Right lobe of liver (tissue), 6 donors: ENCODE measurements at regions not wholly inside any gene's neighbourhood (a gene's known extent, or its start where the extent isn't known, plus 50 kb on each side); places are given as distances from the start of the nearest gene placed in this dataset.
"Not testable (repeated sequence)": the region's sequence is repeated elsewhere in the genome, so short reads cannot be mapped to it uniquely, and the experiment has no call there.

Source experiments
- ATAC-seq, 4 donors: fragments of 200-7000 bp; cut with Tn5 transposase; one replicate each; pipeline ENCODE4 v1.9.1; 2020; ENCODE audit warnings: mild to moderate bottlenecking in 4 of 4, moderate library complexity in 4 of 4
- DNase-seq, 3 donors: peaks; one replicate each; pipeline ENCODE4 v3.0.0-alpha.2; 2020
- H3K27ac ChIP-seq, 3 donors: fragments of 200-600 bp; one replicate each; pipeline ENCODE4 v1.8.0; 2022
- H3K27me3 ChIP-seq, 2 donors: fragments of 200-600 bp; one replicate each; pipeline ENCODE4 v1.8.0; 2022
- H3K36me3 ChIP-seq, 4 donors: fragments of 200-600 bp; sonication (generic) in 1 of 4; one replicate each; pipeline versions ENCODE4 v1.5.1 to v1.8.0; 2017 to 2022; ENCODE audit warnings: control low read depth in 1 of 4
- H3K4me1 ChIP-seq, 4 donors: fragments of 200-600 bp; sonication (generic) in 1 of 4; one replicate each; pipeline versions ENCODE4 v1.5.1 to v1.8.0; 2017 to 2022; ENCODE audit warnings: control low read depth in 1 of 4
- H3K4me3 ChIP-seq, 3 donors: fragments of 200-600 bp; one replicate each; pipeline ENCODE4 v1.8.0; 2022
- H3K9me3 ChIP-seq, 4 donors: fragments of 200-600 bp; sonication (generic) in 1 of 4; one replicate each; pipeline versions ENCODE4 v1.5.1 to v1.8.0; 2017 to 2022; ENCODE audit warnings: control low read depth in 1 of 4
- CTCF ChIP-seq, 4 donors: fragments of 200-600 bp in 3 of 4; fragments of 450-650 bp in 1 of 4; IDR thresholded peaks; one replicate each; pipeline versions ENCODE4 v1.5.1 to v1.8.0; 2016 to 2022; ENCODE audit warnings: antibody characterized with exemption in 4 of 4, mild to moderate bottlenecking in 2 of 4
- POLR2A ChIP-seq: fragments of 450-650 bp; IDR thresholded peaks from one replicate; pipeline ENCODE4 v1.6.1; 2017; ENCODE audit warnings: antibody characterized with exemption, mild to moderate bottlenecking
- WGBS: methylation state at CpG from one replicate; pipeline ENCODE4 v1.1.6; 2018; ENCODE audit warnings: low coverage, low lambda C conversion rate; ENCODE audit not compliant: insufficient coverage; ENCODE audit errors: missing lambda C conversion rate; 5-methylcytosine and 5-hydroxymethylcytosine counted together
- intact Hi-C, 2 donors: fragments of 100-400 bp; cut with DNase I; formaldehyde crosslinking; loops; one replicate each; pipeline versions ENCODE4 v1.11.2 to v1.14.1; 2022
- donor health status: DM: no; HTN: yes; CAD: no.
- donor health status: DM: no; HTN: no; CAD: no.
- donor health status: DM: no; HTN: no; CAD: no.
- donor health status: DM: no; HTN: yes; CAD: no.
- donor health status: DM: no; HTN: yes; CAD: no.

DNA sequence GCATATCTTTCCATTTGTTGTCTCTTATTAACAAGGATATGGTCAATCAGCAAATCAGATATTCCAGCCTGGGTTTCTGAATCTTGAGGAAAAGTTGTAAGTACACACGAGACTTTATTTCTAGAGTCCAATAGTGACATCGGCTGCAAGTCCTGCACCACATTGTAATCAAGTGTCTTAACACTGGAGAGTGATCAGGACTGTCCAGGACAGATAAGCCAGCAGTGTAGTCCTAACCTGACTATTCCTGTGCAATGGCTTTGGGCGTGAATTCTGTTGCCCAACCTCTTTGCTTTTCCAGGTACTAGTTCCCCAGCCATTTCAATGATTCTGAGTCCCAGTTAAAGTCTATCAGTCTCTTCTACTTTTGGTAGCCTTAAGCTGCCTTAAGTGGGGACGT is 395.0 kb downstream of the PCDH10 start:
- no peak overlapping the region for H3K4me3 ChIP-seq
- H3K27me3 ChIP-seq, result no peaks in the 10 kb centered on the region
- no peak overlapping the region for H3K27ac ChIP-seq
- ATAC-seq, result no peak
- H3K9me3 ChIP-seq, result no peaks in the 10 kb centered on the region
- WGBS, result 52% methylated on average over 4 of the region's 4 CpGs
- H3K36me3 ChIP-seq, result no peaks in the 10 kb centered on the region
- no peak for DNase-seq
- intact Hi-C loops, result no loop called here
- H3K4me1 ChIP-seq, result no peaks in the 10 kb centered on the region
- TF ChIP-seq POLR2A, result no peak
- no peak for TF ChIP-seq CTCF (IDR thresholded peaks at IDR 0.05)

- intact Hi-C loops, result no loop called here
- no peaks in the 10 kb centered on the region for H3K27me3 ChIP-seq
- TF ChIP-seq POLR2A (no peak), CTCF (IDR thresholded peaks at IDR 0.05) (no peak)
- H3K4me3 ChIP-seq, result no peak overlapping the region
- no peaks in the 10 kb centered on the region for H3K4me1 ChIP-seq
- whole genome bisulfite sequencing, result 41% methylated on average over 4 of the region's 4 CpGs
- no peak for ATAC-seq
- H3K9me3 ChIP-seq, result peaks cover 0 to 3% (median 0%) of the 10 kb centered on the region in 4 donors
- H3K36me3 ChIP-seq, result no peaks in the 10 kb centered on the region
- DNase-seq, result no peak
- H3K27ac ChIP-seq, result no peak overlapping the region
Measured at GRCh38 chr4:133537780-133538281, 388.7 kb downstream of the PCDH10 start.

DNA sequence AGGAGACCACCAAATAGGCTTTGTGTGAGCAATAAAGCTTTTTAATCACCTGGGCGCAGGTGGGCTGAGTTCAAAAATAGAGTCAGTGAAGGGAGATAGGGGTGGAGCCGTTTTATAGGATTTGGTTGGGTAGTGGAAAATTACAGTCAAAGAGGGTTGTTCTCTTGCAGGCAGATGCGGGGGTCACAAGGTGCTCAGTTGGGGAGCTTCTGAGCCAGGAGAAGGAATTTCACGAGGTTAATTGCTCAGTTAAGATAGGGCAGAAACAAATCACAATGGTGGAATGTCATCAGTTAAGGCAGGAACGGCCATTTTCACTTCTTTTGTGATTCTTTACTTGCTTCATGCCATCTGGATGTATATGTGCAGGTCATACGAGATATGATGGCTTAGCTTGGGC is 385.1 kb downstream of the PCDH10 start:
- DNase-seq, H3K9me3 ChIP-seq, H3K4me1 ChIP-seq, H3K4me3 ChIP-seq, H3K27ac ChIP-seq, ATAC-seq, H3K27me3 ChIP-seq, H3K36me3 ChIP-seq, intact Hi-C loops: not testable (repeated sequence)
- WGBS, result 32% methylated on average over 6 of the region's 6 CpGs

- intact Hi-C loops, result no loop called here
Measured at GRCh38 chr4:133524369-133524768, 375.3 kb downstream of the PCDH10 start.

DNA sequence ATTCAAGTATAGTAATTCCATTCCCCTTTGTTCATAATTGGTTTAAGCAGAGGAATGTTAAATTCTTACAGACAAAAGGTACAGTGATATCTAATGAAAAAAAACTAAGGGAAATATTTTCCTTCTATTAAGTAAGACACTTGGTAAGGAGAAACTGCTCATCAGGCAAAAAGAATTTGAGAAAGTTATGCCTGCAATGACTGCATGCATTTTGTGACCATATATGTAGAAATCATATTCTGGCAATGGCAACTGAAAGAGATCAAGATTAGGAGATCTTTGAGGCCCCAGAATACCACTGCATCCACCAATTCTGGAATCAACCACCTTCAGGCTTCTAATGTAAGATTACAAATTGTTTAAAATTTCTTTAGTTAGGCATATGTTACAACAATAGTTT is 364.8 kb downstream of the PCDH10 start:
- no peaks in the 10 kb centered on the region for H3K36me3 ChIP-seq
- DNase-seq (no peak), ATAC-seq (no peak)
- no peaks in the 10 kb centered on the region for H3K4me1 ChIP-seq
- H3K9me3 ChIP-seq, result no peaks in the 10 kb centered on the region
- no peak overlapping the region for H3K4me3 ChIP-seq
- no peak for TF ChIP-seq CTCF (IDR thresholded peaks at IDR 0.05)
- TF ChIP-seq POLR2A, result no peak
- intact Hi-C loops, result no loop called here
- no peak overlapping the region for H3K27ac ChIP-seq
- no peaks in the 10 kb centered on the region for H3K27me3 ChIP-seq

More at GRCh38 chr4:133524369-133524768, 375.3 kb downstream of the PCDH10 start:
- Histone ChIP-seq H3K4me3 (no peak overlapping the region), H3K27me3 (no peaks in the 10 kb centered on the region), H3K36me3 (no peaks in the 10 kb centered on the region), H3K27ac (no peak overlapping the region), H3K9me3 (no peaks in the 10 kb centered on the region), H3K4me1 (no peaks in the 10 kb centered on the region)
- 10% methylated on average over 1 of the region's 1 CpG for WGBS
- no peak for DNase-seq
- ATAC-seq, result no peak
- TF ChIP-seq CTCF (IDR thresholded peaks at IDR 0.05), result no peak
- TF ChIP-seq POLR2A, result no peak
